Activated gamma-delta T cell treated with anti-CD3 and anti-CD28 coated beads, Interleukin-2, amount 50 U/mL, for 16 hours (primary cell): ENCODE measurements at regions not wholly inside any gene's neighbourhood (a gene's known extent, or its start where the extent isn't known, plus 50 kb on each side); places are given as distances from the start of the nearest gene placed in this dataset.

Source experiments
- DNase-seq: peaks from one replicate; pipeline ENCODE4 v3.0.0-alpha.2; 2020; ENCODE audit warnings: low read depth

DNA sequence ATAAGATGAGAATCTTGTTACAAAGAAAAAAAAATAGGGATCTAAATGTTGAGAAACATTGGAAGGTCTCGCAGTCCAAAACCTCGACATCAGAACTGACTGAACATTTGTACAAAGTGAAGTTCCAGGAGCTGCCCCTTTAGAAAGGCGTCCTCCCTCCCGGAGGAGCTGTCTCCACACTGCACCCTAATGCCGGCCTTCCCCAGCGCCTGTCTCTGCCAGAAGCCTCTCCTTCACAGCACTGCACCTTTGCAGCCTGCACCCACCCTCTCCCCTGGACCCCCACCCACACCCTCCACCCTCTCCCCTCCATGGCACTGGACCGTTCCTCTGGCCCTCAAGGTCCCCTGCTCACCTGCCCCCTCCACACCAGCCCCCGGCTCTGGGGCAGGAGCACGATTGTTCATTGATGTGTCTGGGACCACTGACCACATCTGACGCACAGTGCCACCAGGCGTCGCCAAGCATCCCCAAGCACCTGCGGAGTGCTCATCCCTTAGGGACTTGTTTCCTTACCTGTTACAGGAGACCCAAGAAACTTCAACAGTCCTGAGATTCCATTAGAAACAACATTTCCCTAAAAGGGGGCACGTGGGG, 90.3 kb upstream of the SNTG2 start:
- DNase-seq: no peak

DNA sequence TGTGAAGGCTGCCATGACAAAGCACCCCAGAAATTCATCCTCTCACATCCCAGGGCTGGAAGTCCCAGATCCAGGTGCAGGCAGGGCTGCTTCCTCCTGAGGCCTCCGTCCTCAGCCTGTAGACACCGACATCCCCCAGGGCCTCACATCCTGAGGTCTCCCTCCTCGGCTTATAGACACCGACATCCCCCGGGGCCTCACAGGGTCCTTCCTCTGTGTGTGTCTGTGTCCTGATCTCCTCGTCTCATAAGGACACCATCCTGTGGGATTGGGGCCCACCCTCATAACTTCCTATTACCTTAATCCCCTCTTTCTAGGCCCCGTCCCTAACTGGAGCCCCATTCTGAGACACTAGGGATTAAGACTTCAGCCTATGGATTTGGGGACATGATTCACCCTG, 92.0 kb upstream of the SNTG2 start:
- no peak for DNase-seq

DNA sequence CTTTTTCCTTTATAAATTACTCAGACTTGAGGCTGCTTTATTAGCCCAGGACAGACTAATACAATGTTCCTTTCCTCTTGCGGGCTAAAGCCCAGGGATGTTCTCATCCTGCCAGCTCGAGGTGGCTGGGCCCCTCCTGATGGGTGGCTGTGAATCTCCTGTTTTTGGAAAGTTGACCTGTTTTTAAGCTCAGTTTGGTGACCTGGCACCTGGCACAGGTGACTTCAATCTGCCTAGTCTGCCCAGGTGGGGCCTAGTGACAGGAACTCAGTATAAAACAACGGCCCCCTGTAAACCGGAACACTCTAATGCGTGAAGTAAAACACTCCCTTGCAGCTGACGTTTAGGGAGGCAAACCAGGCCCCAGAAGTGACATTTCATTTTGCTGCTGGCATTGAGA, 92.7 kb upstream of the SNTG2 start:
- no peak for DNase-seq

DNA sequence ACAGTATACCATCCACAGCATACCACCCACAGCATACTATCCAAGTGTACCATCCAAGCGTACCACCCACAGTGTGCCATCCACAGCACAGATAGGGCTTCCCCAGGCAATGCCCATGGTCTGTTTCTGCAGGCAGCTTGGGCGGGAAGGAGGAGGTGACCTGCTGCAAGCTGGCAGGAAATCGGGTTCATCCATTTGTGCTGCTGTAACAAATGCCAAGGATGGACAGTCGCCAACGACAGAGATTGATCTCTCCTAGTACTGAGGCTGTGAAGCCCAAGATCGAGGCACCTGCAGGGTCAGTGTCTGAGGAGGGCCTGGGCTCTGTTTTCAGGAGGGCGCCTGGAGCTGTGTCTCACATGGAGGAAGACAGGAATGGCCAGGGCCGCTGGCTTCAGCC, 93.6 kb upstream of the SNTG2 start:
- DNase-seq: no peak

DNA sequence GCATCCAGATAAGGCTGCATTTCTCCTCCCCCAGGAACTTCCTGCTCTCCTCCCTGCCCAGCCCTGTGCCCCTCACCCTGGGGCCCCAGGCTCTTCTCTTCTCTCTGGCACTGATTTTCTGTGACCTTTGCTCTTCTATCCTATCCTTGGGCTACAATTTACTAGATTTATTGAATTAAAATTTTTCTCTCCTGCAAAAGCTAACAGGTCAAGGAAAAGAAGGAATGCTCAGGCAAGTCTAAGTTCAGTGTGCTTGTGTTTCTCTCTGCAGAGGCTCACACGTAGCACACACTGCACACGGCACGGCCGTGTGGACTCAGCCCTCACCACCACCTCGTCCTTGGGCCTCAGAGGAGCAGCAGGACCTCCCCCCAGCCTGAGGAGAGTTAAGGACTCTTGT, 94.2 kb upstream of the SNTG2 start:
- no peak for DNase-seq

DNA sequence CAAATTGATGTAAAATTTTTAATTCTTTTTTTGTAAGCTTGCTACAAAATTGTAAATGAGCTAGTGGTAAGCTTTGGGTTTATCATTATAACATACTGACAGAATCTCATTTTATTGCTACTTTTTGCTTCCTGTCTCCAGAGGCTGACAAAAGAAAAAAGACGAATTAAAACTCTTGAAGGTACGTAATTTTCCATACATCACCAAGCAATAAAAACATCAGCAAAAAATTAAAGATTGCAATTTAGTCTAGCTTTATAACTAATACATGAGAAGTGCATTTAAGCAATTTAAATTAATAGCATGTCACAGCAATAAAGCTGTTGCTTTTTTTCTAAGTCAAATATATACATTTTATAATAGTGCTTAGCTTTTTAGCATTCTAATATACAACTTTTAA, 94.6 kb upstream of the SNTG2 start:
- no peak for DNase-seq

DNA sequence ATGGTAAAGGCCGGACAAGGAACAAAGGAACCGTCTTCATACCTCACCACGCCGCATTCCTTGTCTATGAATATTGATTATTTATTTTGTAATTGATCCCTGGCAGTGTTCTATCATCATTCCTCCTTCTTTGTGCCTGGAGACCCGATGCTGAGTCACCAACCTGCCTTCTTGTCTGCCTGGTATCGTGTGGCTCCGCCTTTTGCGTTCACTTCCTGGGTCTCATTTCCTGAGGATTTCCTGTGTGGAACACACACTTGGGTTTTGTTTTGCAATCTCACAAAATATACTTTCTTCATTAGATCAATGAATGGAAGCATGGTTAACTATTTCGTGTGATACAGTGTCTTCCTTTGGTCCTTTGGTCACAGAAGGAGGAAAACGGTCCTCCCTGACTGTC, 95.5 kb upstream of the SNTG2 start:
- no peak for DNase-seq

DNA sequence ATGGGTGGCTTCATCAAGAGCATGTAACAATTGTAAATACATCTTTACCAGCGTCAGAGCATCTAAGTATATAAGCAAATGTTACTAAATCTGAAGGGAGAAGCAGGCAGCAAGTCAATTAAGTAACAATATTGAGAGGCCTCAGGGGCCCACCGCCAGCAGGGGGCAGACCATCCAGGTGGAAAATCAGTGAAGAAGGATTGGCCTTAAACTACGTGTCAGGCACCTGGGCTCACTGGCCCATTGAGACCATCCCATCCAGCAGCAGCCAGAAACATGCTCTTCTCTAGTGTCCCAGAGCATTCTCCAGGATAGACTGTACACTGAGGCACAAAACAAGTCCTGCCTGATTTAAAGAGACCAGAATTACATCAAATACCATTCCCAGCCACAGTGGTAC, 96.2 kb upstream of the SNTG2 start:
- no peak for DNase-seq

DNA sequence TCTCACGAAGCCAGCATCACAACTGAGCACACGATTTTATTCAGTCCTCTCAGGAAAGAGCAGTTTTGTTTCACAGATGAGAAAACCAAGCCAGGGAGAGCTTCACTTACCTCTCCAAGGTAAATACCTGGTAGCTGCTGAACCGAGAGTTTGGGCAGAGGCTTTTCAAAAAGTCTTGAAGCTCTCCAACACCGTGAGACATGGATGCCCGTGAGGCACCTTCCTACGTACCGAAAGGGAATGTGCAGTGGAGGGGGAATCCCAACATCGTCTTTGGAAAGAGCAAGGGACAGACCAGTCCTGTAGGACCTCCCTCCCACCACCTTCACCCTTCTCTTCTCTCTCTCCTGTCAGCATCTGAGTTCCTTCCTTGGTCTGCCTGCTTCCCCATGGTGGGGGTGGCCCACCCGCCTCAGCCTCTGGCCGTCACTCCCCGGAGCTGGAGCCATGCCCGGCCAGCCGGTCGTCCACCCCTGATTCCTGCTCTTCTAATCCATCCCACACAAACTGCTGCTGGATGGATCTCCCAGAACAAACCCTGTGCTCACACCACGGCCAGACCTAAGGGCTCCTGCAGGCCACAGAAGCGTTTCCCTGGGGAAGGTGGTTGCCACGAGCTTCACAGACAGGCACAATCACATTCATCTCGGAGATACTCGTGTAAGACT, 97.3 kb upstream of the SNTG2 start:
- DNase-seq: no peak

DNA sequence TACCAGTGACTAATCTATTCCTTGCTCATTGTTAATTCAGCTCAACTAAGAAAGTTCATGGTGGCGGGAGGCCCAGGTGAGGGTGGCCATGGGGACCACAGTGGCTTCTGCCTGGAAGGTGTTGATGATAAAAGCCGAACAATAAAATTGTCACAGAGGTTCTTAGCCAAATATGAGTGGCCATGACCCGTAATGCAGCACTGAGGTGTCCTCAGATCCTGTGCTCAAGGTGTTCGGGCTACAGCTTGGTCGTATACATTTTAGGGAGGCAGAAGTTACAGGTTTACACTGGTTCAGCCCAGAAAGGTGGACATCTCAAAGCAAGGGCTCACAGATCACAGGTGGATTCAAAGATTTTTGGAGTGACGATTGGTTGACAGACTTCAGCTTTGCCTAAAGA, 98.5 kb upstream of the SNTG2 start:
- DNase-seq: no peak

DNA sequence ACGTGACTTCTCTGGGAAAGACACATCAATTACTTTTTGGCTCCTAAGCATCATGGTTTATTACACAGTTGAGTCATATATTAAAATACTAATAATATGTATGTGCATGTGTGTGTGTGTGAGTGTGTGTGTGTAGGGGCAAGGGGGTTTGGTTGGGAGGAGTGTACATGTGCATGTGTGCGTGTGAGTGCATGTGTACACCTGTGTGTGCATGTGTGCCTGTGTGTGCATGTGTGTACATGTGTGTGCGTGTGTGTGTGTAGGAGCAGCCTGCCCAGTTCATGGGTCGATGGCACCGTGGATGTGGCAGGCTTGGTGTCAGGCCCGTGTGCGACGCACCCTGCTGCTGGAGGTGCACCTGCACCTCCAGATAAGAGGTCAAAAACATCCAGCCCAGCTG, 99.0 kb upstream of the SNTG2 start:
- no peak for DNase-seq

DNA sequence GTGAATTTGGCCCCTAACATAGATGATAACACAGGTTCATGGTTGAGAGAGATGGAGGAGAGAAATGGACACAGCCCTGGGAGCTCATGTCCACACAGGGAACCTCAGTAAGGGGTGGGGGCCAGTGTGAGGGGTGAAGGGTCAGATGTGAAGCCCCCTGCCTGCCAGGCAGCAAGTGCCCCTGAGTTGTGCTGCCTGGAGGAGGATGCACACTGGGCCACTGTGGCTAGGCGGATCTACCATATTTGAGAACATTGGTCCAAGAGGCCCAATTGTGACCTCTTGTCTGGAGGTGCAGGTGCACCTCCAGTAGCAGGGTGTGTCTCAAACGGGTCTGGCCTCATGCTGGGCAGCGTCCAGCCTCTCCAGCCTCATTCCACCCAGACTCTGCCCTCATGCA, 99.6 kb upstream of the SNTG2 start:
- no peak for DNase-seq

DNA sequence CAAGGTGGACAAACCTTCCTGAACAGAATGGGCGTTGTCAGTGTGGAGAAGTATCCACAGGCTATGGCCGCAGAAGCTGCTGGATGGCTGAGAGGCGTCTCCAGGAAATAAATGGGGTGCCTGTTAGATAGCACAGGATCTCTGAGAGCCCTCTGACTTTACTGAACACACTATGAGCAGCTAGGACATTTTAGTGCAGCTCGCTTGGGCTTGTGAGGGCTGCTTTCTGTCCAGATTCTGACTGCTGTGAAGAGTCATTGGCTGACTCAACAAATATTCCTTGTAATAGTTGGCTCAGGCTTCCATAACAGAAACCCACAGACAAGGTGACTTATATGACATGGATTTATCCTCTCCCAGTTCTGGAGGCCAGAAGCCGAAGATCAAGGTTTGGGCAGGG, 100.2 kb upstream of the SNTG2 start:
- no peak for DNase-seq

DNA sequence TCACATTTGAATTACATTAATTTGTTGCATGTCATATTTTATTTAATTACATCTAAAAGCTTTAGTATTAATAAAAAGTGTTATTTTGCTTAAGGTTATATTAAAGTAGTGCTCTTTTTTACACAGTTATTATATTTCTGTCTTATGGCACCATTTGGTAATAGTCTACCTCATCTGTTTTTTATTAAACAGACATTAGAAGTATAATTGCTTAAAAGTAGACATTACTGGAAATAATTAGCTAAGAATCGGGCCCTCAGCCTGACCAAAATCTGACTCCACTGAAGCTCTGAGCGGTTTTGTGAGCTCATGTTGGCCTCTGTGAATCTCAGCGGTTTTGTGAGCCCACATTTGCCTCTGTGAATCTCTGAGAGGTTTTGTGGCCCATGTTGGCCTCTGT, 102.5 kb upstream of the SNTG2 start:
- DNase-seq: no peak

DNA sequence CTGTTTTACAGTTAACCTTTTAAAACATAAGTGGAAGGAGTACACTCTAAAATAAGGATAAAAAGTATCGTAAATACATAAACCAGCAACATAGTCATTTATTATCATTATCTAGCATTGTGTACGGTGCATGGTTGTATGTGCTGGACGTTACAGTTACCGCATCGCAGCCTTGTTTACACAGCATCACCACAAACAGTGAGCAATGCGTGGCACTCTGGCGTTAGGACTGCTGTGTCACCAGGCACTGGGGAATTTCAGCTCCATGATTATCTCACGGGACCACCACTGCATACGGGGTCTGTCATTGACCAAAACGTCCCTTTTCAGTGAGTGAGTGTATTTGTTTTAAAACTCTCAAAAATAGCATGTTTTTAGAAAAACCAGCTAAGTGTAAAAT, 103.0 kb upstream of the SNTG2 start:
- DNase-seq: no peak

DNA sequence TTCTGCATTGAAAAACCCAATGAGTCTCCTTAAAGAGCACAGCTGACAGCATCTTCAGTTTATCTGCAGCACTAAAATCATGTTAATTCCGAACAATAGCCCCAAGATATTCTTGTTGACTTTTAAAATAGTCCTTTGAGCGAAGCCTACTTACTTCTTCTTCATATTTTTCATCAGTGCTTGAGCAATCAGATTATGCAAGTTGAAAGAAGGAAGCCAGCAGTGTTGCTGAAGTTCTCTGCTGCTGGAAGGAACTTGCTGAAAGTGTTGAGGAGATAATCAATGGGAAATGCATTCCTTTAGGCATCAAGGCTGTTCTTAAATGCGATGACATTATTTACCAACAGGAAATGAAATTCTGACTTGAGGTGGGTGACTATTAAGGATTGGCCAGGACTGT, 105.9 kb upstream of the SNTG2 start:
- no peak for DNase-seq

DNA sequence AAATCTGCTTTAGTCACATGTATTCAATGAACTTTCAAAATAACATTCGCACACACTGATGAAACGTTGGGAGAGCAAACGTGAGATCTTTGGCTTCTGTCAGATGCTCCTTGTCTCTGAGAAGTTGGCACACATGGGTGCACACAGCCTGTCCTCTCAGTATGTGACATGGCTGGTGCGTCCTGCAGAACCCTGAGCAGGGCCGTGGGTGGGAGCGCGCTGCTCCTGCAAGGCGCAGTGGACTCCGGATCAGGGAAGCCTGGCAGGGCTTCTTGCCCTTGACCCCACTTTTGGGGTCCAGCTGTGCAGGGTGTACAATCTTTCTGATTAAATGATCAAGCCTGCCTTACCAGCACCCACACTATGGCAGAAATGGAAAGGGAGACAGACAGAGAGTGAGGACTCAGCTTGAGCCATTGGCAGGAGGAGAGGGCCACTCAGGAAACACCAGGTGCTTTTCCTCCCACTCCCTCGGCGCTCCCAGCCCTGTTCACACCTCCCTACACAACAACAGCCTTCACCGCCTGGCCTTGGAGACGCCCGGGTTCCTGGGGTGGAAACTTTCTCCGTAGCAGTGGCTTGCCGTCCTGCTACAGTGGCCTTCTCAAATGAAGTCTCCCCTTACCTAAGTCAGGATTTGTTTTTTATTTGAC, 108.4 kb upstream of the SNTG2 start:
- no peak for DNase-seq

DNA sequence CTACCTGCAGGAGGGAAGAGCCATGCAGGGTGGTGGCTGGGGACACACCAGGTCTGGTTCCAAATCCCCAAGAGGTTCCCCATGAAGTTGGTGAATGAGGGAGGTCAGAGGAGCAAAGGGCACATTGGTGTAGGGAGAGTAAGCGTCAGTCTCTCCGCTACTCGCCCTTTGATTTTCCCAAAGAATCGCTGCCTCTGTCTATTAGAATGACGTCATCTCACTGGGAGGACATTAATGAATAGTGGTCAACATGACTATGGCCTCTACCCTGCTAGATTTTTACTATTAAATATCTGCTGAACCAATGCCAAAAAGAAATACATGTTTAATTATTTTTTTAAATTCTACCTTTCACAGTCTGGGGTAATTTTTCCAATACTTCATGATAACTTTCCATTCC, 109.6 kb upstream of the SNTG2 start:
- DNase-seq: no peak

DNA sequence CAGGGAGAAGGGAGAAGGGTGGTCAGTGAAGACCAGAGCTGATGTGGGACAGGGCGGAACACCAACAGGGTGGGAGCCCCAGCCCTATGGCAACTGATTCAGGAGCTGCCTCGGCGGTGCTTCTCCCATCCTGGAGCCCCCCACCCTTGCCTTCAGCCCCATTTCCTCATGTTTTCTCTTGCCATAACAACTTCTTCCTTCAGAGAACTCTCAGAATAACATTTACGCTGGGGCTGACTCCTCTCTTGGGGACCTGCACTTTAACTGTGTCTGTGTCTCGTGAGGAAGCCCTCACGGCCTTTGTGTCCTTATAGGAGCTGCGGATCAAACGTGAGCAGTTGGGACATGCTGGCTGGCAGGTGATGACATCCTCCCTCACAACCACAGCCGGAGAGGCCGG, 116.4 kb upstream of the SNTG2 start:
- no peak for DNase-seq

DNA sequence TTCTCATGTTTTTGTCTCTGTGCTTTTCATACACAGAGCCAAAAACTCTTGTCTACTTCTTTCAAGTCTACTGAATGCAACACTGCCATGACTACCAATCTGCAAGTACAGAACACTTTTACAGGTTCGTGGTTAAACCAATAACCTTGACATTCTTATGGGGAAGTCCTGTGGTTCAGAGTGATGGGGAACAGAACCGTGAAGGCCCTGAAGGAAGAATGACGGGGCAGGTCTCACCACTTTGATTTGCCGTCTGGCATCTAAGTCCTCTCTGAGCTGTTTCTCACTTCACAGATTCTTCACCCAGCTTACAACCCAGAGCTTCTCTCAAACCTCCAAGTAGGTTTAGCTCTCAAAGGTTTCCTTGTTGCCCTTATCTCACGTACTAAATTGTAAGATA, 117.5 kb upstream of the SNTG2 start:
- DNase-seq: no peak

DNA sequence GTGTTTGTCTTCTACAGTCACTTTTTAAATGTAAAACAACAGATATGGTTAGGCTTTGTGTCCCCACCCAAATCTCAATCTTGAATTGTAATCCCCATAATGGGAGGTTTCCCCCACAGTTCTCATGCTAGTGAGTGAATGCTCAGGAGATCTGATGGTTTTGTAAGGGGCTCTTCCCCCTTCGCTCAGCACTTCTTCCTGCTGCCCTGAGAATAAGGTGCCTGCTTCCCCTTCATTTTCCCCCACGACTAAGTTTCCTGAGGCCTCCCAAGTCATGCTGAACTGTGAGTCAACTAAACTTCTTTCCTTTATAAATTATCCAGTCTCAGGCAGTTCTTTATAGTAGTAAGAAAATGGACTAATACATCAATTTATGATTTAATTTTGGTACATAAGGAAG, 118.0 kb upstream of the SNTG2 start:
- DNase-seq: no peak

DNA sequence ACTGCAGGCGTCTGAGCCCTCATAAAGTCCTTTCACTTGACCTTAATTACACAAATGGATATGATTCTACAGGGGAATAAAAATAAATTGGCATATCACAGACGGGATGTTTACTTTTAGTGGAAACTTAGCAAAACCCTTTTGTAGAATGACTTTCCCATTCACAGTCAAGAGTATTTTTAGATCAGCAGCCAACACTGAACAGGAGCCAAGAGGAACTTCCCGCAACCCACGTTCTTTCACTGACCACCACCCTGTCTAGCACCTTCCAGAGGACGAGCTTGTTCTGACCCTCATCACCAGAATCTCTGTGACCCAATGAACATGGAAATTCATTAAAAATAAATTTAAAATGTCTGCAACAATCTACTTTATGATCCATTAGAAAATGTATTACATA, 119.0 kb upstream of the SNTG2 start:
- DNase-seq: no peak

DNA sequence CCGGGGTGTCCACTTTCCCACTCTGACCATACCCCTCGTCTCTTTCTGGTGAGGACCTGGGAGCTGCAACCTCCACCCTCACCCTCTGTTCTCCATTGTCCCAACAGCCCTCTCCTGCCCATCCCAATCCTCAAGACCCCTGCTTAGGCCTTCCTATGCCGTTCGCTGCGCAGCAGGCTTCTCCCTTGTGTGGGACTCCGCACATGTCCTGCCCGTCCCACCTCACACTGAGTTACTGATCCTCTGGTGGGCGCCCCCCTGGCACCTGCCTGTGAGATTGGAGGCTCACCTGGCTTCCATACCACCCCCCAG, 119.5 kb upstream of the SNTG2 start:
- DNase-seq: no peak
